SU-DHL-6 (cell line): ENCODE measurements at regions not wholly inside any gene's neighbourhood (a gene's known extent, or its start where the extent isn't known, plus 50 kb on each side); places are given as distances from the start of the nearest gene placed in this dataset.

Experiments used
- H2AFZ ChIP-seq: fragments of 200-600 bp; sonication (generic); 2 replicates; pipeline ENCODE4 v1.6.1; 2014; ENCODE audit warnings: low read depth, mild to moderate bottlenecking, moderate library complexity, mixed read lengths, antibody characterized with exemption, low read length; ENCODE audit not compliant: severe bottlenecking
- H3F3A ChIP-seq: fragments of 200-600 bp; shearing (Covaris generic); 2 replicates; pipeline ENCODE4 v1.6.0; 2016; ENCODE audit warnings: antibody characterized with exemption, mild to moderate bottlenecking; ENCODE audit not compliant: insufficient read depth
- H3K27ac ChIP-seq: fragments of 200-600 bp; sonication (generic); 2 replicates; pipeline ENCODE4 v1.5.1; 2016; ENCODE audit warnings: low read depth, mild to moderate bottlenecking, low read length, moderate library complexity, mixed read lengths
- H3K27me3 ChIP-seq: fragments of 200-600 bp; sonication (generic), shearing (Covaris generic); 2 replicates; pipeline ENCODE4 v1.6.0; 2014; ENCODE audit warnings: mild to moderate bottlenecking, low read length
- H3K36me3 ChIP-seq: fragments of 200-600 bp; sonication (generic); 2 replicates; pipeline ENCODE4 v1.6.1; 2014; ENCODE audit warnings: mild to moderate bottlenecking, low read length, mixed read lengths
- H3K4me2 ChIP-seq: fragments of 300-600, 200-600 bp; shearing (Covaris generic), sonication (generic); 2 replicates; pipeline ENCODE4 v1.6.0; 2014; ENCODE audit warnings: low read length, low read depth, mild to moderate bottlenecking; ENCODE audit not compliant: poor library complexity, severe bottlenecking
- H3K4me3 ChIP-seq: fragments of 200-600 bp; sonication (generic); 2 replicates; pipeline ENCODE4 v1.5.1; 2014; ENCODE audit warnings: antibody characterized with exemption, low read length, mild to moderate bottlenecking, mixed read lengths; ENCODE audit not compliant: insufficient read depth, poor library complexity, severe bottlenecking
- H3K79me2 ChIP-seq: fragments of 200-600 bp; sonication (generic); 2 replicates; pipeline ENCODE4 v1.6.1; 2014; ENCODE audit warnings: mild to moderate bottlenecking, low read length, moderate library complexity; ENCODE audit not compliant: insufficient read depth
- H3K9ac ChIP-seq: fragments of 200-600 bp; sonication (generic); 2 replicates; pipeline ENCODE4 v1.7.0; 2014; ENCODE audit warnings: mild to moderate bottlenecking, low read length
- H3K9me2 ChIP-seq: fragments of 200-600 bp; sonication (generic); replicated peaks from 2 replicates; pipeline ENCODE4 v1.6.1; 2014; ENCODE audit warnings: low read length; ENCODE audit not compliant: insufficient read depth
- H3K9me3 ChIP-seq: fragments of 200-600 bp; sonication (generic); 2 replicates; pipeline ENCODE4 v1.6.1; 2014; ENCODE audit warnings: low read length, mixed read lengths; ENCODE audit not compliant: insufficient read depth
- H4K20me1 ChIP-seq: fragments of 200-600 bp; sonication (generic); 2 replicates; pipeline ENCODE4 v1.6.1; 2014; ENCODE audit warnings: low read depth, mild to moderate bottlenecking, antibody characterized with exemption, low read length, moderate library complexity, mixed read lengths
- EZH2phosphoT487 ChIP-seq: fragments of 200-600 bp; sonication (generic), shearing (Covaris generic); conservative IDR thresholded peaks from 2 replicates; pipeline ENCODE4 v1.6.1; 2018; ENCODE audit warnings: mild to moderate bottlenecking, antibody characterized with exemption, low read length, moderate library complexity, mixed read lengths
- TF ChIP-seq, protein P1 (sequence below): fragments of 200-600 bp; sonication (generic); IDR thresholded peaks from one replicate; pipeline ENCODE4 v1.5.1; 2017; ENCODE audit warnings: antibody characterized with exemption, mild to moderate bottlenecking, low read length, moderate library complexity; ENCODE audit not compliant: insufficient read depth, poor library complexity, severe bottlenecking

DNA sequence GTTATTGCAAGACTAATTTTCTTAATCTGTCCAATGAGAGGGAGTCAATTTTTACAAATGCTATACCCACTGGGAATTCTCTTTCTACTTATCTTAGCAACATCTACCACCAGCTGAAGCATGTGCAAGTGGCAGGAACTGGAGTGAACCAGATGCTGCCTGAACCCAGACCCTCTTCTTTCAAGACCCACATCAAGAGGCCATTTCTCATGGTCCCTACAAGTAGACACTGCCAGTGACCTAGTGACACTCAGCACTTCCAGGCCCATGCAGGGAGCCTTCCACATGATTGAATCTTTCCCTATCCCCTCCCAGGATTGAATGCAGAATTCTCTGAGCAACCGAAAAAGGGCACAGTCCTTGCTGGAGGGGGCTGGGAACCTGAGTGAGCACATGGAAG, 148.2 kb upstream of the ADAMTS16 start:
- no peak overlapping the region for H3K4me2 ChIP-seq
- no peak for TF ChIP-seq EZH2phosphoT487
- TF ChIP-seq, protein P1, sequence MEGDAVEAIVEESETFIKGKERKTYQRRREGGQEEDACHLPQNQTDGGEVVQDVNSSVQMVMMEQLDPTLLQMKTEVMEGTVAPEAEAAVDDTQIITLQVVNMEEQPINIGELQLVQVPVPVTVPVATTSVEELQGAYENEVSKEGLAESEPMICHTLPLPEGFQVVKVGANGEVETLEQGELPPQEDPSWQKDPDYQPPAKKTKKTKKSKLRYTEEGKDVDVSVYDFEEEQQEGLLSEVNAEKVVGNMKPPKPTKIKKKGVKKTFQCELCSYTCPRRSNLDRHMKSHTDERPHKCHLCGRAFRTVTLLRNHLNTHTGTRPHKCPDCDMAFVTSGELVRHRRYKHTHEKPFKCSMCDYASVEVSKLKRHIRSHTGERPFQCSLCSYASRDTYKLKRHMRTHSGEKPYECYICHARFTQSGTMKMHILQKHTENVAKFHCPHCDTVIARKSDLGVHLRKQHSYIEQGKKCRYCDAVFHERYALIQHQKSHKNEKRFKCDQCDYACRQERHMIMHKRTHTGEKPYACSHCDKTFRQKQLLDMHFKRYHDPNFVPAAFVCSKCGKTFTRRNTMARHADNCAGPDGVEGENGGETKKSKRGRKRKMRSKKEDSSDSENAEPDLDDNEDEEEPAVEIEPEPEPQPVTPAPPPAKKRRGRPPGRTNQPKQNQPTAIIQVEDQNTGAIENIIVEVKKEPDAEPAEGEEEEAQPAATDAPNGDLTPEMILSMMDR: no peak
- H3K9me3 ChIP-seq: no peaks in the 10 kb centered on the region
- no peak overlapping the region for H2AFZ ChIP-seq
- H3K79me2 ChIP-seq: no peaks in the 10 kb centered on the region
- no peak overlapping the region for H3K27ac ChIP-seq
- no peaks in the 10 kb centered on the region for H3F3A ChIP-seq
- H4K20me1 ChIP-seq: no peaks in the 10 kb centered on the region
- H3K9me2 ChIP-seq: no peaks in the 10 kb centered on the region
- H3K36me3 ChIP-seq: no peaks in the 10 kb centered on the region
- H3K9ac ChIP-seq: no peak overlapping the region
- no peaks in the 10 kb centered on the region for H3K27me3 ChIP-seq
- no peak overlapping the region for H3K4me3 ChIP-seq

DNA sequence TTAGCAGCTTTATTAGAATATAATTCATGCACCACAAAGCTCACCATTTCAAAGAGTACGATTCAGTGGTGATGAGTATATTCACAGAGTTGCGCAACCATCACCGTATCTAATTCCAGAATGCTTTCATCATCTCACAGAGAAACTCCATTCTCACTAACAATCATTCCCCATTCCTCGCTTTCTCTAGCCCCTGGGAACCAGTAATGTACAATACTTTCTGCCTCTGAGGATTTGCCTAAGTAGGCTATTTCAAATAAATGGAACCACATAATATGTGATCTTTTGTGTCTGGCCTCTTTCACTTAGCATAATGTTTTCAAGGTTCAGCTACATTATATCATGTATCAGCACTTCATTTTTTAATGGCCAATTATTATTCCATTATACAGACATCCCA, 145.1 kb upstream of the ADAMTS16 start:
- H3K27me3 ChIP-seq: no peaks in the 10 kb centered on the region
- no peaks in the 10 kb centered on the region for H3K9me2 ChIP-seq
- H2AFZ ChIP-seq: no peak overlapping the region
- TF ChIP-seq, protein P1: no peak
- no peak for TF ChIP-seq EZH2phosphoT487
- no peaks in the 10 kb centered on the region for H3F3A ChIP-seq
- H3K4me3 ChIP-seq: no peak overlapping the region
- no peaks in the 10 kb centered on the region for H3K36me3 ChIP-seq
- H3K4me2 ChIP-seq: no peak overlapping the region
- no peaks in the 10 kb centered on the region for H4K20me1 ChIP-seq
- no peak overlapping the region for H3K27ac ChIP-seq
- no peaks in the 10 kb centered on the region for H3K79me2 ChIP-seq
- H3K9ac ChIP-seq: no peak overlapping the region
- H3K9me3 ChIP-seq: no peaks in the 10 kb centered on the region

DNA sequence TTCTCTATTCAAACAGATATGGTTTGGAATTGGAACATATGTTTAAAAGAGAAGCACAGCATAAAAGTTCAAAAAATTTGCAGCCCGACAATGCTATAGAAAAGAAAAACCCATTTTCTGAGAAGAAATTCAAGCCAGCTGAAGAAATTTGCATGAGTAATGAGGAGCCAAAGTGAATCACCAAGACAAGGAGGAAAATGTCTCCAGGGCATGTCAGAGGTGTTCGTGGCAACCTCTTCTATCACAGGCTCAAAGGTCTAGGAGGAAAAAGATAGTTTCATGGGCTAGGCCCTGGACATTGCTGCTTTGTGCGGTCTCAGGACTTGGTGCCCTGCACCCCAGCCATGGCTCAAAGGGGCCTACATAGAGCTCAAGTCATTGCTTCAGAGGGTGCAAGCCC, 134.8 kb upstream of the ADAMTS16 start:
- no peaks in the 10 kb centered on the region for H4K20me1 ChIP-seq
- H2AFZ ChIP-seq: no peak overlapping the region
- H3K4me2 ChIP-seq: no peak overlapping the region
- H3F3A ChIP-seq: no peaks in the 10 kb centered on the region
- H3K9me2 ChIP-seq: no peaks in the 10 kb centered on the region
- H3K36me3 ChIP-seq: no peaks in the 10 kb centered on the region
- no peak overlapping the region for H3K27ac ChIP-seq
- H3K9ac ChIP-seq: no peak overlapping the region
- H3K79me2 ChIP-seq: no peaks in the 10 kb centered on the region
- no peak for TF ChIP-seq EZH2phosphoT487
- TF ChIP-seq, protein P1: no peak
- no peaks in the 10 kb centered on the region for H3K27me3 ChIP-seq
- no peak overlapping the region for H3K4me3 ChIP-seq
- H3K9me3 ChIP-seq: no peaks in the 10 kb centered on the region
